NT2/D1 (cell line): ENCODE measurements at regions not wholly inside any gene's neighbourhood (a gene's known extent, or its start where the extent isn't known, plus 50 kb on each side); places are given as distances from the start of the nearest gene placed in this dataset.

Experiments used
- YY1 ChIP-seq: IDR thresholded peaks from 2 replicates; pipeline ENCODE4 v1.6.1; 2011; ENCODE audit not compliant: insufficient read length, insufficient read depth
- ZNF274 ChIP-seq: IDR thresholded peaks from 2 replicates; pipeline ENCODE4 v1.6.1; 2011; ENCODE audit warnings: mild to moderate bottlenecking, low read depth, low read length

DNA sequence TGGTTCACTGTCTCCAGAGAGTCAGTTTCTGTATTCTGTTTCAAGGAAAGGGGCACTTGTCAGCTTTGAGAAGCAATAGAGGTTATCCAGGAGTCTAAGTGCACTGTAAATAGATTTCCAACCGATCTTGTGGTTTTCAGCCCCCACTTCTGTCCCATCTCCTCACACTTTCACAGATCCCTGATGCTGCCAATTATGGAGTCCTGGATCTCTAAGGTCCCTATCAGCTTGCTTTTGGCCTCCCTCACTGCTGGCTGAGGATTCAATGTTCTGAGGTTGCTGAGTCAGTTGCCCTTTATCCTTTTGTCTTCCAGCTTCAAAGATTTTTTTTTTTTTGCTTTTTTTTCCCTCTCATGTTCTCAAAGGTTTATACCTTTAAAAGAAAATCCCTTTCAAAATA is 98.4 kb downstream of the DIRAS3 start:
- TF ChIP-seq ZNF274 (no peak), YY1 (no peak)
